T47D (cell line): ENCODE measurements at regions not wholly inside any gene's neighbourhood (a gene's known extent, or its start where the extent isn't known, plus 50 kb on each side); places are given as distances from the start of the nearest gene placed in this dataset.

Experiments used
- DNase-seq, 2 experiments: peaks; one replicate each; pipeline versions ENCODE4 v3.0.0 to v3.0.0-alpha.2; 2011 to 2012; ENCODE audit warnings: low read depth in 1 of 2, low spot score in 1 of 2
- JUND ChIP-seq: IDR thresholded peaks from 2 replicates; pipeline ENCODE4 v1.6.1; 2012; ENCODE audit warnings: low read depth
- in situ Hi-C: cut with HindIII; loops from 2 replicates; pipeline ENCODE4 v1.10.0; 2016; ENCODE audit warnings: low sequenced_read_pairs, low pct_unique_long_range_greater_than_20kb

DNA sequence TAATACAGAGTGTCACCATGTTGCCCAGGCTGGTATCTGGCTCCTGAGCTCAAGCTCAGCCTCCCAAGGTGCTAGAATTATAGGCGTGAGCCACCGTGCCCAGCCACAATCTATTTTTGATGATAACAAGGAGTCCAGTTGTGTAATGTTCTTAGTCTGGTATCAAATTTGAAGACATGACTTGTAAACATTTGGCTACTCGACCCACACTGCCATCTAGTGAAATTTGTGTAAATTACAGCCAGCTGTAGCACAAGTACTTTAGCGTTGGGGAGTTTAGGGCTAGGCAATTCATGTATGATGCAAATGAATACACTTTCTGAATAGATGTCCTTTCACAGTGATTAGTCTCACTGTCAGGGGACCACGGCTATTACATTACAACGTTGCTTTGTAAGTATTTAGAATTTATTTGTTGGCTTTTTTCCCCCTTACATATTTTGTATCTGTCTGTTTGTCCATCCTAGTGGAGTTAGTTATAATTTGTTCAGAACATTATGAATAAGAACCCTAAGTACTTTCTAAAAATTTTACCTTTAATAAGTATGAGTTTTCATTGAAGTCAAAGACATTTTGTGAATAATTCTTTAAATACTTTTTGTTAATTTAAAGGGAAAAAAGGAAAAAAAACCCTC is 139.7 kb downstream of the PRDM13 start:
- TF ChIP-seq JUND = no peak
- in situ Hi-C loops = no loop called here
- DNase-seq = peak; percentile 7 to 71

GRCh38 chr6:99761711-99762110 is 155.1 kb downstream of the PRDM13 start:
- no peak for DNase-seq
- no peak for TF ChIP-seq JUND
- in situ Hi-C loops = no loop called here

GRCh38 chr6:99768166-99768565 is 161.5 kb downstream of the PRDM13 start:
- no peak for DNase-seq
- in situ Hi-C loops = no loop called here
- no peak for TF ChIP-seq JUND

DNA sequence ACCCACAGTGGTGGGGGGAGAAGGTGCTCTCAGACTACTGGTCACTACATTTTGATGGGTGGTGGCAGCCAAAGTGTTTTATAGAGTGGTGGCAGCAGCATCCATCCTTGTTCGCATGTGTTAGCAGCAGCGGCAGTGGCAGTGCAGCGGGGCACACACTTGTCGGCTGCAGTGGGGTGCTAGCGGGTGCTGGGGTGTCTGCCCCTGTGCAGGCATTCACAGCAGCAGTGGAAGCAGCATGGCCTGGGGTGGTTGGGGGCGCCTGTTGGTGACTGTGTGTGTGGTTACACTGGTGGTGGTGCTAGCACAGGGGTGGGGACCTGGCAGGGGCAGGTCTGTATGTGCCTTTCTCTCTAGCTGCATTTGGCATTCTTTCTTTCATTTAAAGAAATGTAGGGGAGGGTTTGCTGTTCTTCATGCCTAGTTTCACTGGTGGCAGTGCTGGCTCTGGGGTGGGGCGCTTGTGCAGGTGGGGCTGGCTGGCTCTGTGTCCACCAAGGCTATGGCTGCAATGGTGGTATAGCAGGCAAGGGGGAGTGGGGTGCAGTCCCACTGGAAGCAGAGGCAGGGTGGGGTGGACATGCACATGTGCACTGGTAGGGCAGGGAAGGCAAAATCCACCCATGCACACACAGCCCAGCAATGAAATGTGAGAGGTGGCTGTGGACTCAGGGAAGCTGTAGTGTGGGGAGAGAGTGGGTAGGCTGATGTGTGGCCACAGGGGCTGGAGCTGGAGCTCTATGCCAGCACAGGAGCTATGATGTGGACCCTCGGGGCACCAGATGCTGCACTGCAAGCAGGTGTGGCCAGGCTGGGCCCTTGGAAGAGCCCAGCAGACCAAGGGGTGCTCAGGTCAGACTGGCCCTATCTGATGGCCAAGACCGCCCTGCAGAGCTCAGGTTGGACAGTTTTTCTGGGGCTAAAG is 173.3 kb downstream of the PRDM13 start:
- TF ChIP-seq JUND = no peak

DNA sequence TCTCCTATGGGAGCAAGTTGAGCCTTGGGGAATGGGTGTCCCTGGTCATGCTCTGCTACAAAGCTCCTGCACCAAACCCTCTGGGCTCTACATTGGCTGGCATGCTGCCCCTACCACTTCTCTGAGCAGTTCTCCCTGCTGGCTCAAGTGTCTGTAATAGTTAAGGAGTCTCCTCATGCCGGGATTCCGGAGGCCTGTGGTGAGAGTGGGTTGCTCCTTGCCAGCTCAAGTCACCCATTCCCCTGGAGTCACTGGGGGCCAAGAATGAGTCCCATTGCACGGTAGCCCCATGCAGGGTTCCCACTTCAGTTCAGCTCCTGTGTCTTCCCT is 173.9 kb downstream of the PRDM13 start:
- in situ Hi-C loops = no loop called here
- DNase-seq = no peak
- no peak for TF ChIP-seq JUND

More for the DNA sequence above, 173.3 kb downstream of the PRDM13 start:
- in situ Hi-C loops = no loop called here
- DNase-seq = no peak

DNA sequence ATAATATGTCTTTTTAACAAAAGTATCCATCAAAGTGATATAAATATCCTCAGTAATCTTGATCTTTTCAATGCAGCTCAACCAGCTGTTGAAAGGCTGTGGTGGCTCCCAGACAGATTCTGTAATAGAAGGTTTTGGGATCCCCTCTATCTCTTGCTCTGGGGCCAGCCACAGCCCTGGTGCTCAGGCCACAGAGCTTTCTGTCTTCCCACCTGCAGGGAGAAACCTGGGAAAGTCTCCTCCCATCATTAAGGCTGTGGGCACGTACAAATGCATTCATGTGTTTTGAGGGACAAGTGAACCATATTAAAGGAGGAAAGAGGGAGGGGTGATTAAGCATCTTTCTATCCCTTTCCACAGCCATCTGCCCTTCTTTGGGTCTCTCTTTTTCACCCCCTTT is 183.1 kb downstream of the PRDM13 start:
- no peak for TF ChIP-seq JUND
- in situ Hi-C loops = no loop called here

DNA sequence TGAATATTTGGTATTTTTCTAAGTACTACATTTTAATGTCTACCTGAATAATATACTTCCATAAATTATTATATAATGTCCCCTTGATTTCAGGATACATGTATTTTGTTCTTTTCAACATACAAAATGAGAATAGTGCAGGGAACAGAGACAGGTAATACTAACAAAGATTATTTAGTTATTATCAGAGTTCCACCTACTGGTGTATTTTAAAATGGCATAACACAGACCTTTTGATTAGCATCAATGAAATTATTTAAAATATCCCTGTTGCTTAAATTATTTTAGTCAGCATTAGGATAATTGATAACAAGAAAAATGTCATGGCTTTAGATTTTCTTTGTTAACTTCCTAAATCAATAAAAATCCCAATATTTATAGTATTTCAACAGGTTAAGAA is 184.0 kb downstream of the PRDM13 start:
- DNase-seq = no peak
- in situ Hi-C loops = no loop called here
- TF ChIP-seq JUND = no peak

More for the DNA sequence above, 183.1 kb downstream of the PRDM13 start:
- no peak for DNase-seq

- TF ChIP-seq JUND = no peak
- no peak for DNase-seq
- in situ Hi-C loops = no loop called here
Observed at GRCh38 chr6:99801805-99802204, 192.2 kb downstream of the MCHR2 start.

GRCh38 chr6:99802396-99803031 is 191.5 kb downstream of the MCHR2 start:
- TF ChIP-seq JUND = no peak
- in situ Hi-C loops = no loop called here
- peak in 1 of 2 experiments; percentile 44 for DNase-seq

DNA sequence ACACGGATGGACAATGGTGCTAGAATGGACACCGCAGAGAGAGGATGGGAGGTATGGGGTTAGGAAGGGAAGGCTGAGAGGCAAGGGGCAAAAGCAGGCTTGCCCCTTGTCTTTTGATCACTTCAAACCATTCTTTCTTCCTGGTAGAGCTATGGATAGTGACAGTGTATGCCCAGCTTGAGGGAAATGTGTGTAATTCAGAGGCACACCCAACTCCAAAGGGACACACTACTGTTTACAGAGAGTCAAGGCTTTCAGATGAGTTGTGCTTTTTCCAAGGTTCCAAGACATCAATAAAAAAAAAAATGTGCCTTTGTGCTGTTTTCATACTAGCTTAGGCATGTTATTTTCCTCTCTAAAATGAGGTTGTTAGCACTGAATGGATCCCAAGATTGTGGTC is 185.0 kb downstream of the MCHR2 start:
- no peak for TF ChIP-seq JUND
- in situ Hi-C loops = no loop called here

GRCh38 chr6:99810295-99810694 is 183.7 kb downstream of the MCHR2 start:
- DNase-seq = no peak
- in situ Hi-C loops = no loop called here
- TF ChIP-seq JUND = no peak

More for the DNA sequence above, 185.0 kb downstream of the MCHR2 start:
- no peak for DNase-seq

DNA sequence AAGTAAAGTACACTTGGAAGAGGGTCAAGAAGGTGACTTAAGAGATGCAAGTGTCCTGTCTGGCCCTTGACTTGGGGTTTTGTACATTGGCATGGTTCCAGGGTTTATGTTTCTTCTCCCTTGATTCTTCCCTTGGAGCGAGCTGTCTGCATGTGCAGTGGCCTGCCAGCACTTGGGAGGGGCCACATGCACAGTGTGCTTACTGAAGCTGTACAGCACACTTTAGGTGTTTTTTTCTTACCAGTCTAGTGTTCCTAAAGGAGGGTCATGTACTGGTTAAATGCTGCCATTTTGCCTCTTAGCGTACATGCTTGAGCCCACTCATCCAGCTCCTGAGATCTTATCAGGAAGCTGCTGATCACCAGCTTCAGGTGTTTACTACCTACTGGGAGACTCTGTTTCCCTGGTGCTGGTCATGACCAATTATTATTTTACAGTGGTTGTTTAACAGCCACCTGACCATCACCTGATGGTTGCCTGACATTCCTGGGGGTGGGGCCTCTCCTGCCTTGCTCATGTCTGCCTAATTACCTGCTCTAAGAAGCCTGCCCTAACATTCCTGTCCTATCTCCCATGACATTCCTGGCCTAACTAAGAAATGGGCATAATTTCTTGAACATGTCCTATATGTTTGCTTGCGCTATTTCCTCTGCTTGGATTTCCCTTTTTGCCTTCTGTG is 182.9 kb downstream of the MCHR2 start:
- no peak for TF ChIP-seq JUND
- no peak for DNase-seq
- in situ Hi-C loops = no loop called here
